K562 (cell line): ENCODE measurements at regions not wholly inside any gene's neighbourhood (a gene's known extent, or its start where the extent isn't known, plus 50 kb on each side); places are given as distances from the start of the nearest gene placed in this dataset.

Experiments
- CBFB ChIP-seq: sonication (generic); formaldehyde crosslinking; IDR thresholded peaks from 2 replicates; pipeline ENCODE4 v1.4.0; 2020; ENCODE audit warnings: mild to moderate bottlenecking, missing genetic modification reagents
- CTCF ChIP-seq, 3 experiments: IDR thresholded peaks in 2 of 3; conservative IDR thresholded peaks in 1 of 3; 2 replicates each; pipeline ENCODE4 v1.5.1; 2011 to 2012; ENCODE audit warnings: low read length in 3 of 3, mild to moderate bottlenecking in 3 of 3, control low read depth in 2 of 3, improper control_type of control experiment in 1 of 3, inconsistent platforms in 1 of 3, low read depth in 1 of 3, mixed read lengths in 1 of 3, moderate library complexity in 1 of 3; ENCODE audit not compliant: insufficient read depth in 2 of 3
- SMC3 ChIP-seq: conservative IDR thresholded peaks from 2 replicates; pipeline ENCODE4 v1.6.1; 2011; ENCODE audit warnings: low read depth, low read length, improper control_type of control experiment; ENCODE audit not compliant: insufficient read depth
- SREBF1 ChIP-seq: fragments of 150-350 bp; IDR thresholded peaks from 2 replicates; pipeline ENCODE4 v1.6.1; 2014; ENCODE audit warnings: antibody characterized with exemption, low read depth, low read length, borderline replicate concordance
- ZC3H11A ChIP-seq: IDR thresholded peaks from 2 replicates; pipeline ENCODE4 v1.6.1; 2012; ENCODE audit warnings: low read depth, low read length, improper control_type of control experiment

DNA sequence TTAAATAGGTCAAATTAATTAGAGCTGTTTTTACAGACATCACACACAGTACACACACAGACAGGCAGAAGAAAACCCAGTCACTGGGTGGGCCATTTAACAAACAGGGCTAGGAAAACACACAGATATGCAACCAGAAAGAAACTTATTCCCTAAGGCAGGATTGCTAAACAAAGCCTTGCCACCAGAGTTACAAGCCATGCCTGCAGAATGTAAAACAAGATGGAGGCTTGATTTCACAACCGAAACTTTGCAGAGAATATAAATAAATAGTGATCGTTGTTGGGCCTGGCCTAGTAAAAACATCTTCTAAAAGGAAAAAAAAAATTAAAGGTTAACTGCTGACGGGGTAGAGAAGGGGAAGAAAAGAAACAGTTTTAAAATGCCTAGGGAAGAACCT lies 212.3 kb downstream of the NAP1L3 start:
- TF ChIP-seq SREBF1 (no peak), CTCF (IDR thresholded peaks at IDR 0.05 in 2 of 3, conservative IDR thresholded peaks at IDR 0.05 in 1 of 3; ENCODE audit: insufficient read depth in 2 of 3, low read depth in 1 of 3, low read length in 3 of 3) (no peak), ZC3H11A (no peak), SMC3 (no peak), CBFB (CRISPR knock-in tag) (no peak)
